GM21737 (cell line): ENCODE measurements at regions not wholly inside any gene's neighbourhood (a gene's known extent, or its start where the extent isn't known, plus 50 kb on each side); places are given as distances from the start of the nearest gene placed in this dataset.

Experiments
- ATAC-seq: cut with Tn5 transposase; IDR thresholded peaks from one replicate; pipeline ENCODE4 v1.9.1; 2021; ENCODE audit warnings: mild to moderate bottlenecking, moderate library complexity; ENCODE audit not compliant: unreplicated experiment

DNA sequence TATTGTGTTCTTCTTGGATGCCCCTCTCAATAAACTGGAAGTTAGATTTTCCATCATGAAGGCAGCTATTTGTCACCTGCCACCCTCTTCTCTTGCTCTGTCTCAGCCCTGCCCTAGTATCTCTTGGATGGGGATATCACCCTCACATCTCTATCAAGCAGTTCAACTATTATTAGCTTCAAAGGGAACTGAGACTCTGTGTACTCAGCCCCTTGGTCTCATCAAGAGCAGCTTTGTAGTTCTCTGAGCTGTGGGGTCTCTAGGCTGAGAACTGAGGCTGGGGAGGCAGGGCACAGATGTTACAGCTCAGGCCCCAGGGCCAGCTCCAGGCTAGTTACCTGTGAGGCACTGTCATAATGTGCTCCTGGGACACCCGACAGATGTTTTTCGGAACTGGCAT, 130.3 kb downstream of the DAD1 start:
- no peak for ATAC-seq

DNA sequence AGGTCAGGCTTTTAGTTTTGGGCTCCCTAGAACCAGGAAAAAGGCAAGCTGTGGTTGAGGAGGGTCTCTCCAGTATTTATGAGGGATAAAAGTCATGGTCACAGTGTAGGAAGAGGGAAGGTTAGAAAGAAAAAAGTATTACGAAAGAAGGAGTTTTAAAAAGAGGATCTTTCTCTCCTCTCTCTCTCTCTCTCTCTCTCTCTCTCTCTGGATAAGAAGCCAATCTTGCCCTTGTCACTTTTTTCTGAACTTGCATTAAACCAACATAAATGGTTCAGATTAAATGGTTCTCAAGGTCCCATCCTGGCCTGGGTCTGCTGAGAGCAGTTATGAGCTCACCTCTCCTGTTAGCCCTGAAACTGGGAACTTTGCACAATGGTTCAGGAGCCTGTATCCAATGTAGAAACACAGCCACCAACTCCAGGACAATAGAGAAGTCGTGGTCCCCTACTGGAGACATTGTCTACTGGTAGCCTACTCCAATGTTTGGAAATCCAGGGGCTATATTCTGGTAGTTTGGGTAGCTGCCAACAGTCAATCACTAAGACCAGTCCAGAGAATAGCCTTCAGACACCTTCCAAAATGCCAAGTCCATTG, 131.9 kb downstream of the DAD1 start:
- ATAC-seq, result no peak

DNA sequence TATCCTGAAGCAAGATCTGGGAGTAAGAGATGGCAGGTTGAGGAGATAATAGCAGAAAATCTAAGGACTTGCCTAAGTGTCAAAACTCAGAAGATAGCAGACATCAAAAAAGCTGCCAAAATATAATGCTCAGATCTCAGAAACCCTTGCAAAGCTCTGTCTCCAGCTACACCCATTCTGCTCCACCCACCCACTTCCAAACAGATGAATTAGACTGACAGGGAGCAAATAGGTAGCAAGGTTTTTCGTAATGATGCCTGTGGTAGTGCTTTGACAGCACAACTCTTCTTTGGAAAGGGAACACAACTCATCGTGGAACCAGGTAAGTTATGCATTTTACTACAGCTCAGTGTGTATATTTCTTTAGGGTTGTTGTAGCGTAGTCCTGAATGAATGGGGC, 132.6 kb downstream of the DAD1 start:
- no peak for ATAC-seq

DNA sequence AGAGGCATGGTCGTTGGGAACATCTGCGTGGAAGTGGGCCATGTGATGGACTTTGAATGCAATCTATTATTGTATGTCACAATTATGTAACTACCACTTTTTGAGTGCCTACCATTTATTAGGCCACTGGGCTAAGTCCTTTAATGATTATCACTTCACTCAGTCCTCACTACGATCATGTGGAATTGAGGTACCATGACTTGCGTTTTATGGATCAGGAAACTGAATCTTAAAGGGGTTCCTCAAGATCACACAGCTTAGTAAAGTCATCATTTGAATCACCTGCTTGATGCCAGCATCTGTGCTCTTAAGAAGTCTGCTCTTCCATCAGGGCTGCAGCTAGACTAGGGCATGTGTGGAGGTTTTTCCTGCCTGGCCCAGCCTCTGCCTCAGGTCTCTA, 136.7 kb downstream of the DAD1 start:
- ATAC-seq, result no peak

DNA sequence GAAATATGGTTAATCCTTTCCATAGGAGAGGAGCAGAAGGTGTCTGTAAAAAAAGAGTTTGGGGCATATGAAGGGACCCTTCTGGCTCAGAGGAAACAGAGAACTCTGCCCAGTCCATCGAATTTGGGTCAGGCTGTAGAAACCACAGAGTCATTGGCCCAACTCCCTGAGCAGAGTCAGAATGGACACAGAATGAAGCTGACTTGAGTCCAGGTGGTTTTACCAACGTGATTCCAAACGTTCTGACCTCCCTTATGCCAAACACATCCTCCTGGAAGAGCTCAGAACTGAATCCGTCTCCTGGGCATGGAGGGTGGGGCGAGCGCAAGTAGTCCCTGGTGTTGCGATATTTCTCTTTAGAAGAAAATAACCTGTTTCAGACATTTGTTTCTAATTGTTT, 138.8 kb downstream of the DAD1 start:
- no peak for ATAC-seq

GRCh38 chr14:22449600-22449905, 139.5 kb downstream of the DAD1 start:
- ATAC-seq, result no peak

- ATAC-seq, result peak; percentile 36
Observed at GRCh38 chr14:22448905-22449599, 140.0 kb downstream of the DAD1 start.

- peak; percentile 61 for ATAC-seq
Observed at GRCh38 chr14:22448035-22448904, 140.8 kb downstream of the DAD1 start.

- ATAC-seq, result no peak
Observed at GRCh38 chr14:22438742-22439141, 150.3 kb downstream of the DAD1 start.

GRCh38 chr14:22434901-22435550, 154.0 kb downstream of the DAD1 start:
- no peak for ATAC-seq

GRCh38 chr14:22434030-22434429, 155.0 kb downstream of the DAD1 start:
- no peak for ATAC-seq

DNA sequence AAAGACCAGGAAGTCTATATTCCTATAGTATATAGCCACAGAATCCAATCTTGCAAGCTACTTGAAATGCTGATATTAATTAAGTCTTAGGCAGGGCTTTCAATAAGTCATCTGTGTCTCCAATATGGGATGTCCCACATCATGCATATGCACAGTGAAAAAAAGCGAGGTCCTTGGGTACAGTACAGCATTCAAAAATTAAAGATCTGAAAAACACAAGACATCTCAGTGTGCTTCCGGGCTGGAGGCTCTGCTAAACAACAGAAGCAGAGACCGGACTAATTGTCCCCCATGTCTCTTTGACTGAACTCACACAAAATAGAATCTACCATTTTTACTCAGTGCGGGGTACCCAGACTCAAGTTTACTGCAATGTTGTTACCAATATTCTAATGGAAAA, 156.0 kb downstream of the DAD1 start:
- no peak for ATAC-seq

- no peak for ATAC-seq
Observed at GRCh38 chr14:22432348-22432976, 156.6 kb downstream of the DAD1 start.

- no peak for ATAC-seq
Observed at GRCh38 chr14:22429546-22430294, 159.3 kb downstream of the DAD1 start.

GRCh38 chr14:22428700-22429291, 160.2 kb downstream of the DAD1 start:
- no peak for ATAC-seq

DNA sequence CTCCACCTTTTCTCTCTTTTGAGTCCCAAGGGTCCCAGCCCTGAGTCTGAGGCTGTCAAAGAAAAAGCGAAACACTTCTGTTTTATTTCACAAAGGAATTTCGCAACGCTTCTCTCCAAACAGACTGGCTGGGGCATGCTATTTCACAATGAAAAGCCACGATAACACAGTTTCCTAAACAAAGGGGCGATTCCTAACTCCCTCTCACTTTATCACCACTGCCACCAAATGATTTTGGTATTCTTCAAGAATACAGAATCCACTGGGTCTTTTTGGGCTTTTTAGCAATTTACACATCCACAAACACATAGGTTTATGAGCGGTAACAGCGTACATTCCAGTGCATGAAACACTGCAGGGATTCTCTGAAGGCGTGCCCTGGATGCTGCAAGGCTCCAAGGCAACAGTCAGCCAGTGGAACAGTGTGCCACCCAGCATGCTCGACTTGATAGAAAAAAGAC, 161.2 kb downstream of the DAD1 start:
- ATAC-seq, result no peak

- no peak for ATAC-seq
Observed at GRCh38 chr14:22426711-22427110, 162.3 kb downstream of the DAD1 start.

DNA sequence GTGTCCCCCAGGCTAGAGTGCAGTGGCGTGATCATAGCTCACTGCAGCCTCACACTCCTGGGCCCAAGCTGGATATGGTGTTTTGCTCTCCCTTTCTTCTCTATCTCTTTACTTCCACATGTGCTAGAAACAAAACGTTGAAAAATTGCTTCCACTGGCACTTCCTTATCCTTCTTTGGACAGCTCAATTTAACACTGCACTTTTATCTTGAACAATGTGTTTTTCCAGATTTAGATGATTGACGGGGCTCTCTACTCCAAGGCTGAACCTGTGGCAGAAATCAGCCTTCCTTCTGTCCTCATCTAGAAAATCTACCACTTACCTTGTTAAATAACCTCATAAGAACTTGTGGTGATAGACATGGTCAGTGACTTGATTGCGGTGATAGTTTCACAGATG, 165.1 kb downstream of the DAD1 start:
- no peak for ATAC-seq

DNA sequence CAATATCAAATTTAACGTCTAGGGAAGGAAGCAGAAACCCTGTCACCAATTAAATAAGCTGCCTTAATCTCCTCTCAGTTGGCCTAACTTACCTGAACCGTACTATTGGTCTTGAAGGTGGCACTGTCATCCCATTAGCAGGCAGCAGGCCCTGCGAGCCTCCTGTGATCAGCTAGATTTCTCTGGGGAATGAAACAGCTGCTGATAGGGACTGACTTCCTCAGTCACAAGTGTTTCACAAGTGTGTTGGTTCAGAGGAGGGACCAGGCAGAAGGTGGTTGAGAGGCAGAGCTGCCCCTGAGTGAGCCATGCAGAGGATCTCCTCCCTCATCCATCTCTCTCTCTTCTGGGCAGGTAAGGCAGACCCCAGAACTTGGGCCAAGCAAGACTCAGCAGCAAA, 166.8 kb downstream of the DAD1 start:
- ATAC-seq, result no peak

- ATAC-seq, result no peak
Observed at GRCh38 chr14:22420598-22421186, 168.3 kb downstream of the DAD1 start.
